ENCODE measurements at regions not wholly inside any gene's neighbourhood (a gene's known extent, or its start where the extent isn't known, plus 50 kb on each side); places are given as distances from the start of the nearest gene placed in this dataset.

GRCh38 chr1:218073062-218073461 lies 212.0 kb upstream of the RRP15 start:
- TF ChIP-seq EZH2phosphoT487 (IDR thresholded peaks at IDR 0.05; ENCODE audit: borderline replicate concordance, low read depth, low read length): no peak
- TF ChIP-seq CTCF (conservative IDR thresholded peaks at IDR 0.05; ENCODE audit: low read length): no peak
